Mucosa of gallbladder (tissue), 1 donor: ENCODE measurements at regions not wholly inside any gene's neighbourhood (a gene's known extent, or its start where the extent isn't known, plus 50 kb on each side); places are given as distances from the start of the nearest gene placed in this dataset.
"Not testable (repeated sequence)": the region's sequence is repeated elsewhere in the genome, so short reads cannot be mapped to it uniquely, and the experiment has no call there.

Experiments
- DNase-seq: peaks from one replicate; pipeline ENCODE4 v3.0.0-alpha.2; 2020; ENCODE audit warnings: low spot score
- donor health status: DM: no; HTN: no; CAD: no.

DNA sequence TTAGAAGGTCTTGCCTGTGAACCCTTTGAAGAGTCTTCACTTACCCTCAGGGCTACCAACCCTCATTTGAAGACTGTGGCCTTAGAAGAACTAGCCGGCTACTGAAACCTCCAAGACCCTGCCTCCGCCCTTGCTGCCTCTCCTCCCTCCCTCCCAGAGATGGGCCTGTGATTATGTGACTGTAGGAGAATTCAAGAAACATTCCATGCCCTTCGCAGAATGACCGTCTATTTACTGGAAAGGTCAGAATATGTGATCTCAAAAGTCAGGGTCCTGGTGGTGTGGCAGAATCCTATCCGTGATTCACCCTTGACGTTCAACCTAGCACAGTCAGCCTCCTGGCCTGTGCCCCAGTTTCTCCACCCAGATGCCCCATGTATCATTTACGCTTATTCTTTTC lies 109.6 kb downstream of the CTNND1 start:
- DNase-seq: no peak

- DNase-seq: no peak
Observed at GRCh38 chr11:57873196-57873911, 111.8 kb downstream of the CTNND1 start.

- no peak for DNase-seq
Observed at GRCh38 chr11:57874981-57875380, 113.4 kb downstream of the CTNND1 start.

DNA sequence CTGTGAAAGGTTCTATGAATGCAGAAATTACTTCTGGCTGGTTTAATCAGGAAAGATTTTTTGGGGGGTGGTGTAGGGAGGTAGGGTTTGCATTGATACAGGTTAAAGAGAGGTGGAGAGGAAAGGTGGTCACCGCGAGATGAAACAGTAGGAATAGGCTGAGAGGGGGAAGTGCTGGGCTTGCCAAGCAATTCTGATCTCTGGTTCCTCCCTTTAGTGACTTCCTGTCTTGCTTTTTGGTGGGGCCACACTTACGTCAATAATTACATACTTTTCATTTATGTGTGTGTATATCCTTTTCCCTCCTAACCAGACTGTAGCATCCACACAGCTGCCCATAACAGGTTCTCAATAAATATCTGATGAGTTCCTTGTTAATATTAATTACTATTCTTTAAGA lies 120.0 kb downstream of the CTNND1 start:
- DNase-seq: no peak

GRCh38 chr11:57883630-57884029 lies 122.0 kb downstream of the CTNND1 start:
- DNase-seq: no peak

DNA sequence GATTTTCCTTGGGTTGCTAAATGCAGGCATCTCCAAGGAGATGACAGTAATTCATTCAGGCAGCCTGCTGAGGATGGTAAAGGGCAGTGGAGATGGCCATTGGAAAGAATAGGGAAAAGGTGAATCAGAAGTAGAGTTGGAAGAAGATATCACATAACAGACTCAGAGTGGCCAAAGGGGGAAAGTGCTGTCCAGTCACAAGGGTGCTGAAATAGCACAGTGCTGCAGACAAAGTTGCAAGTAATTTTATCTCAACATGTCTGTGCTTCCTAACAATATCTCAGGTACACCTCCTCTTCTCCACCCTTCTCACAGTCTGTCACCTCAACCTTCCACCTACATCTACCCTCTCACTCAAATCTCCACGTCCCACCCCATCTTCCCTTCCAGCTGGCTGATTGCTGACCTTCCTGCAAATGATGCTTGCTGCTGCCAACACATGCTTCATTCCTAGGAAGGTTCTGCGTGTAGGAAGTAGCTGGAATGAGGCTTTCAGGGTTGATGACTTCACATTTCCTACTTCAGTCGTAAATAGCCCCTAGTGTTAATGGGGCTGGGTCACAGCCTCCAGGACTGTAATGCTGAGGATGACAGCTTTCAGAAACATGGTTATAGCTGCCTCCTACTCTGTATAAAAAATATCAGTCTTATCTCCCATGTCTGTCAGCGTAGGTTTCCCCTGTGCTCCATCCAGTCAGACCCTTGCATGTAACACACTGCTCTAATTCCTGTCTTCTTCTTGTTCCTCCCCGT lies 123.9 kb downstream of the CTNND1 start:
- peak; percentile 14 for DNase-seq

GRCh38 chr11:57888386-57888785 lies 126.8 kb downstream of the CTNND1 start:
- DNase-seq: no peak

- no peak for DNase-seq
Observed at GRCh38 chr11:57890521-57890920, 128.9 kb downstream of the CTNND1 start.

DNA sequence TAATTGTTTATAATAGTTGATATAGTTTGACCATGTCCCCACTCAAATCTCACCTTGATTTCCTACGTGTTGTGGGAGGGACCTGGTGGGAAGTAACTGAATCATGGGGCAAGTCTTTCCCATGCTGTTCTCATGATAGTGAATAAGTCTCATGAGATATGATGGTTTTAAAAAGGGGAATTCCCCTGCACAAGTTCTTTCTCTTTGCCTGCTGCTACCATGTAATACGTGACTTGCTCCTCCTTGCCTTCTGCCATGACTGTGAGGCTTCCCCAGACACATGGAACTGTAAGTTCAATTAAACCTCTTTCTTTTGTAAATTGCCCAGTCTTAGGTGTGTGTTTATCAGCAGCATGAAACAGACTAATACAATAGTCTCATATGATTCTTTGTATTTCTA lies 130.5 kb upstream of the OR9Q1 start:
- DNase-seq: not testable (repeated sequence)

- DNase-seq: no peak
Observed at GRCh38 chr11:57896361-57897145, 127.1 kb upstream of the OR9Q1 start.

DNA sequence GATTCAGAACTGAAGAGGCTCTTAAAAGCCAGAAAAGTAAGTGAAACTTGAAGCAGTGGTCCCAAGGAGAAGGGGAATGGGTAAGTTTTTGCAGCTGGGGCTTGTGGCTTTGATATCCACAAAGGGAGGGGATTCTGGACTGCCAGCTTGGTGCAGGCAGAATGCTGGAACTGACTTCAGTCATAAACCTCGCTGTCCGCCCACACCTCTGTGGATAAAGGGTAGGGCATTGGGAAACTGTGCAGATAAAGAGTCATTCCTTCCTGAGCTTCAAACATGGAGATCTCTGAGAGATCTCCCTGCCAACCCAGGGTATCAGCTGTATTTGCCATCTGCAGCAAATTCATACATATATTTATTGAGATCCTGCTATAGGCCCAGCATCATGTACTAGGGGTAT lies 124.3 kb upstream of the OR9Q1 start:
- DNase-seq: no peak

- DNase-seq: no peak
Observed at GRCh38 chr11:57900320-57900719, 123.4 kb upstream of the OR9Q1 start.

GRCh38 chr11:57901278-57901677 lies 122.4 kb upstream of the OR9Q1 start:
- no peak for DNase-seq

- DNase-seq: no peak
Observed at GRCh38 chr11:57901756-57902155, 121.9 kb upstream of the OR9Q1 start.

GRCh38 chr11:57903011-57903410 lies 120.7 kb upstream of the OR9Q1 start:
- no peak for DNase-seq

DNA sequence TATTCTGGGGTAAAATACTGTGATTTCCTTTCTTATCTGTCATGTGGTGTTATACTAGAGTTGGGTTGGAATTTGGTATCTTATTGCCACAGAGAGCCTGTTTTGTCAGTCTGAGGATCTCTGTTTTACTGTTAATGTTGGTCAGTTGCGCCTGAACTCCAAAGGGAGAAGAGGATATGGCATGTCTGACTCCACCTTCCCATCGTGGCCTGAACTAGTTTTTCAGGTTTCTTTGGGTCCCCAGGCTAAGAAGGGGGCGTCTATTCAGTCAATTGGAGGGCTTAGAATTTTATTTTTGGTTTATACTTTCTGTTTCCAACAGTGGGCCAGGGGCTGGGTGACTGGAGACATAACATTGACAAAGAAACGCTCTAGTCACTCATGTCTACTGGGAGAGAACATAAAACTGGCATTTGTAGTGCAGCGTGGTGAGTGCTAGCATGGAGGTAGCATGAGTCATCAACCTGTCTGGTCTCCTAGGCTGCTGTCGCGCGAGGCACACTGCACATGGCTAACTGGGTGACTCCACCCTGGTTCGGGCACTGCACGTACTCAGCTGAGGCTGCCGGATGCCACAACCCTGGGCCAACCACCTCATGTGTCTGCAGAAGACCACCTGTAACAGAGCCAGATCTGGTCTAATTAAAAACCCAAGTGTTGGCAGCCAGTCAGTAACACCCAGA lies 120.1 kb upstream of the OR9Q1 start:
- DNase-seq: peak; percentile 67

- no peak for DNase-seq
Observed at GRCh38 chr11:57904376-57904775, 119.3 kb upstream of the OR9Q1 start.

- no peak for DNase-seq
Observed at GRCh38 chr11:57905439-57905838, 118.2 kb upstream of the OR9Q1 start.

DNA sequence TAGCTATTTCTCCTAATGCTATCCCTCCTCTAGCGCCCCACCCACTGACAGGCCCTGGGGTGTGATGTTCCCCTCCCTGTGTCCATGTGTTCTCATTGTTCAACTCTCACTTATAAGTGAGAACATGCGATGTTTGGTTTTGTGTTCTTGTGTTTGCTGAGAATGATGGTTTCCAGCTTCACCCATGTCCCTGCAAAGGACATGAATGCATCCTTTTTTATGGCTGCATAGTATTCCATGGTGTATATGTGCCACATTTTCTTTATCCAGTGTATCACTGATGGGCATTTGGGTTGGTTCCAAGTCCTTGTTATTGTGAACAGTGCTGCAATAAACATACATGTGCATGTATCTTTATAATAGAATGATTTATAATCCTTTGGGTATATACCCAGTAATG lies 115.3 kb upstream of the OR9Q1 start:
- DNase-seq: not testable (repeated sequence)

DNA sequence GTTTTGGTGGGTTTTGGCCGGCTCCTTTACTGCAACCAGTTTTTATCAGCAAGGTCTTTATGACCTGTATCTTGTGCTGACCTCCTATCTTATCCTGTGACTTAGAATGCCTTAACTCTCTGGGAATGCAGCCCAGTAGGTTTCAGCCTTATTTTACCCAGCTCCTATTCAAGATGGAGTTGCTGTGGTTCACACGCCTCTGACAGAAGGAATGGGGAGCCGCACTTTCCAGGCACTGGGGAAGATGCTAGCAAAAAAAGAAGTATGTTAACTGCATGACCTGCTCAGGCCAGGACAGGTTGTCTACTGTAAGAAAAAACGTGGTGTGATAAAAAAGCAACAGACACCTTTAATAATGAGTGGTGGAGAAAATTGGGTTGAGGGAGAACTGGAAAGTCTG lies 112.2 kb upstream of the OR9Q1 start:
- DNase-seq: not testable (repeated sequence)

- DNase-seq: no peak
Observed at GRCh38 chr11:57913715-57914704, 109.7 kb upstream of the OR9Q1 start.
